Neuronal stem cell (in vitro differentiated cells): ENCODE measurements at regions not wholly inside any gene's neighbourhood (a gene's known extent, or its start where the extent isn't known, plus 50 kb on each side); places are given as distances from the start of the nearest gene placed in this dataset.

ENCODE experiments used
- DNase-seq: peaks from one replicate; pipeline ENCODE4 v3.0.0-alpha.2; 2013; ENCODE audit warnings: low spot score
- H2AFZ ChIP-seq: one replicate; pipeline ENCODE4 v1.6.1; 2013; ENCODE audit warnings: mild to moderate bottlenecking, low read length, inconsistent platforms
- H2AK5ac ChIP-seq: 2 replicates; pipeline ENCODE4 v1.6.1; 2013; ENCODE audit warnings: low read depth, mild to moderate bottlenecking, inconsistent platforms, low read length, moderate library complexity, mixed read lengths
- H2BK120ac ChIP-seq: 2 replicates; pipeline ENCODE4 v1.6.1; 2013; ENCODE audit warnings: low read depth, mild to moderate bottlenecking, inconsistent platforms, low read length, moderate library complexity, mixed read lengths
- H2BK12ac ChIP-seq: one replicate; pipeline ENCODE4 v1.6.1; 2013; ENCODE audit warnings: low read length, inconsistent platforms
- H2BK15ac ChIP-seq: 2 replicates; pipeline ENCODE4 v1.6.1; 2013; ENCODE audit warnings: mild to moderate bottlenecking, low read length, inconsistent platforms, mixed read lengths
- H2BK5ac ChIP-seq: one replicate; pipeline ENCODE4 v1.6.1; 2013; ENCODE audit warnings: inconsistent platforms, mild to moderate bottlenecking, low read length, moderate library complexity
- H3K14ac ChIP-seq: one replicate; pipeline ENCODE4 v1.6.1; 2013; ENCODE audit warnings: low read length, inconsistent platforms
- H3K18ac ChIP-seq: 2 replicates; pipeline ENCODE4 v1.6.1; 2013; ENCODE audit warnings: low read length, inconsistent platforms
- H3K23ac ChIP-seq: 2 replicates; pipeline ENCODE4 v1.6.1; 2013; ENCODE audit warnings: low read depth, mild to moderate bottlenecking, mixed read lengths, low read length, inconsistent platforms; ENCODE audit not compliant: poor library complexity
- H3K27ac ChIP-seq: replicated peaks from 3 replicates; pipeline ENCODE4 v1.5.1; 2013; ENCODE audit warnings: low read length, inconsistent platforms
- H3K27me3 ChIP-seq, 3 experiments: 2 replicates each; pipeline ENCODE4 v1.6.1; 2013; ENCODE audit warnings: low read length in 3 of 3, mild to moderate bottlenecking in 2 of 3, inconsistent platforms in 1 of 3, low read depth in 1 of 3, mixed read lengths in 1 of 3, moderate library complexity in 1 of 3; ENCODE audit not compliant: control insufficient read depth in 3 of 3, insufficient read depth in 3 of 3
- H3K36me3 ChIP-seq, 2 donors: replicated peaks in 1 of 2; 2 replicates each; pipeline ENCODE4 v1.6.1; 2013; ENCODE audit warnings: low read length in 2 of 2; ENCODE audit not compliant: control insufficient read depth in 2 of 2, insufficient read depth in 2 of 2
- H3K4ac ChIP-seq: 2 replicates; pipeline ENCODE4 v1.6.1; 2013; ENCODE audit warnings: inconsistent platforms, mild to moderate bottlenecking, low read length, moderate library complexity
- H3K4me1 ChIP-seq, 2 donors: 1 replicate in 1 of 2; 2 replicates in 1 of 2; pipeline ENCODE4 v1.6.1; 2013; ENCODE audit warnings: low read length in 2 of 2, low read depth in 1 of 2; ENCODE audit not compliant: control insufficient read depth in 2 of 2, insufficient read depth in 1 of 2
- H3K4me2 ChIP-seq: one replicate; pipeline ENCODE4 v1.6.1; 2013; ENCODE audit warnings: mild to moderate bottlenecking, low read length, inconsistent platforms; ENCODE audit not compliant: insufficient read depth, poor library complexity, severe bottlenecking
- H3K4me3 ChIP-seq, 2 donors: 2 replicates each; pipeline ENCODE4 v1.5.1; 2013; ENCODE audit warnings: low read length in 2 of 2, mild to moderate bottlenecking in 2 of 2, inconsistent platforms in 1 of 2, moderate library complexity in 1 of 2
- H3K79me1 ChIP-seq: one replicate; pipeline ENCODE4 v1.6.1; 2013; ENCODE audit warnings: low read depth, mild to moderate bottlenecking, inconsistent platforms, low read length, moderate library complexity
- H3K9ac ChIP-seq: one replicate; pipeline ENCODE4 v1.6.1; 2013; ENCODE audit warnings: mild to moderate bottlenecking, low read depth, low read length, inconsistent platforms; ENCODE audit not compliant: poor library complexity
- H3K9me3 ChIP-seq, 2 donors: replicated peaks in 1 of 2; 2 replicates each; pipeline versions ENCODE3 to v1.6.1; 2013; ENCODE audit warnings: low read length in 2 of 2, mild to moderate bottlenecking in 2 of 2, inconsistent platforms in 1 of 2, low read depth in 1 of 2, mixed read lengths in 1 of 2, moderate library complexity in 1 of 2; ENCODE audit not compliant: control insufficient read depth in 2 of 2, insufficient read depth in 1 of 2
- H4K8ac ChIP-seq: one replicate; pipeline ENCODE4 v1.6.1; 2013; ENCODE audit warnings: low read depth, mild to moderate bottlenecking, inconsistent platforms, low read length, moderate library complexity
- H4K91ac ChIP-seq: one replicate; pipeline ENCODE4 v1.6.1; 2013; ENCODE audit warnings: low read length, low read depth, mild to moderate bottlenecking, inconsistent platforms; ENCODE audit not compliant: poor library complexity
- whole genome bisulfite sequencing, 2 donors: extraction: QIAGEN DNeasy Blood & Tissue Kit; methylation state at CpG; one replicate each; pipeline ENCODE4 v1.1.7; 2013; ENCODE audit warnings: missing lambda C conversion rate in 2 of 2, mixed read lengths in 1 of 2; ENCODE audit not compliant: insufficient read length in 2 of 2, insufficient replicate concordance in 1 of 2; ENCODE audit errors: extremely low coverage in 2 of 2; 5-methylcytosine and 5-hydroxymethylcytosine counted together

DNA sequence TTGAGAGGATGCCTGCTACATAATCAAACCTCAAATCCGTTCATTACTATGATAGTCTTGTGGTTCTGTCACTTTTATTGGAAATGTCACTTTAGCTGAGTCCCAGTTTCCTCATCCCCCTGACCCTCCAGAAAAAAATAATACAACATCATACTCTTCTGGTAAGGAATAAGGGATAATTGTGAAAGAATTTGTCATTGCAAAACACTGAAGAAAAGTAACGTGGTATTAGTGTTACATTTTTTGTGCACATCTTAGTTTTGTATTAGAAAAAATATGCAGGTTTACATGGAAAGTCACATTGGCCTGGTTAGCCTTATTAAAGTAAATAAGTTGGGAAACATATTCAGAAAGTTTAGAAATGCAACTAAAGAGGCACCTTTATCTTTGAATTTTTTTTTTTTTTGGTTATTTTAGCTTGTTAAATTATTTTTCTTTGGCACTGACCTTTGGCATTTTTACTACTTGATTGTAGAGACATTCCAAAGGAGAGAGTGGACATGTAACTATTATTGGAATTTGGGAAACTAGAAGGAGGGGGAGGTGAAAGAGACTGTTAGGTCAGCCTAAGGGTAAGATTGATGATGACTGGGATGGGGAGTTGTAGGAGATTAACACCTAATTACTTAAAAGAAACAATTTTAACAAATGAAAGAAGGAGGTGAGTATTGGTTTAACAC lies 462.2 kb upstream of the RARB start:
- no CpG with 5 or more reads among the region's 2 CpGs for WGBS, 2 donors

GRCh38 chr3:24968036-24968435 lies 460.0 kb upstream of the RARB start:
- Histone ChIP-seq H3K4ac (no peak overlapping the region), H3K36me3 (no peaks in the 10 kb centered on the region), H2AFZ (no peak overlapping the region), H3K4me3 (no peak overlapping the region), H4K91ac (no peak overlapping the region), H3K27ac (no peak overlapping the region), H3K14ac (no peak overlapping the region), H2BK120ac (no peak overlapping the region), H3K23ac (no peak overlapping the region), H2BK5ac (no peak overlapping the region), H3K18ac (no peak overlapping the region), H2AK5ac (no peak overlapping the region), H3K9me3 (no peaks in the 10 kb centered on the region), H3K4me2 (no peak overlapping the region), H3K27me3 (no peaks in the 10 kb centered on the region), H3K9ac (no peak overlapping the region), H3K4me1 (peaks cover 0 to 2% of the 10 kb centered on the region in 2 donors), H2BK12ac (no peak overlapping the region), H4K8ac (no peak overlapping the region), H2BK15ac (no peak overlapping the region), H3K79me1 (no peaks in the 10 kb centered on the region)
- WGBS, 2 donors = no CpG with 5 or more reads among the region's 1 CpG
- DNase-seq = no peak

More for the DNA sequence above, 462.2 kb upstream of the RARB start:
- no peak for DNase-seq
- H3K79me1 ChIP-seq = no peaks in the 10 kb centered on the region
- no peak overlapping the region for H2BK120ac ChIP-seq
- no peaks in the 10 kb centered on the region for H3K36me3 ChIP-seq
- H4K91ac ChIP-seq = no peak overlapping the region
- no peak overlapping the region for H3K4me3 ChIP-seq
- H3K27ac ChIP-seq = no peak overlapping the region
- H3K4ac ChIP-seq = no peak overlapping the region
- H4K8ac ChIP-seq = no peak overlapping the region
- H2BK12ac ChIP-seq = no peak overlapping the region
- no peak overlapping the region for H2AK5ac ChIP-seq
- H3K23ac ChIP-seq = no peak overlapping the region
- peaks cover 0 to 2% of the 10 kb centered on the region in 2 donors for H3K4me1 ChIP-seq
- H3K4me2 ChIP-seq = no peak overlapping the region
- H2AFZ ChIP-seq = no peak overlapping the region
- H3K18ac ChIP-seq = no peak overlapping the region
- H3K27me3 ChIP-seq = no peaks in the 10 kb centered on the region
- no peak overlapping the region for H3K14ac ChIP-seq
- H2BK5ac ChIP-seq = no peak overlapping the region
- no peak overlapping the region for H2BK15ac ChIP-seq
- no peak overlapping the region for H3K9ac ChIP-seq
- H3K9me3 ChIP-seq = no peaks in the 10 kb centered on the region

GRCh38 chr3:24972491-24972890 lies 455.6 kb upstream of the RARB start:
- Histone ChIP-seq H3K23ac (no peak overlapping the region), H3K14ac (no peak overlapping the region), H3K18ac (no peak overlapping the region), H2BK12ac (no peak overlapping the region), H2AFZ (no peak overlapping the region), H4K91ac (no peak overlapping the region), H3K27ac (no peak overlapping the region), H2BK5ac (no peak overlapping the region), H4K8ac (no peak overlapping the region), H2BK120ac (no peak overlapping the region), H2AK5ac (no peak overlapping the region), H3K4ac (no peak overlapping the region), H3K4me1 (no peaks in the 10 kb centered on the region), H3K9ac (no peak overlapping the region), H3K9me3 (peaks cover 0 to 3% of the 10 kb centered on the region in 2 donors), H3K27me3 (no peaks in the 10 kb centered on the region), H3K79me1 (no peaks in the 10 kb centered on the region), H3K4me3 (no peak overlapping the region), H3K36me3 (no peaks in the 10 kb centered on the region), H3K4me2 (no peak overlapping the region), H2BK15ac (no peak overlapping the region)
- WGBS, 2 donors = no CpG with 5 or more reads among the region's 1 CpG
- no peak for DNase-seq

GRCh38 chr3:24981309-24981708 lies 446.8 kb upstream of the RARB start:
- H4K8ac ChIP-seq = peak overlapping the region; percentile 48
- H3K27me3 ChIP-seq = no peaks in the 10 kb centered on the region
- WGBS, 2 donors = no CpG with 5 or more reads among the region's 5 CpGs
- no peak overlapping the region for H3K9ac ChIP-seq
- H3K27ac ChIP-seq = no peak overlapping the region
- peak overlapping the region; percentile 57 for H3K18ac ChIP-seq
- no peak overlapping the region for H3K4me3 ChIP-seq
- H2AFZ ChIP-seq = peak overlapping the region; percentile 12
- no peak overlapping the region for H2BK120ac ChIP-seq
- H3K79me1 ChIP-seq = no peaks in the 10 kb centered on the region
- H3K23ac ChIP-seq = no peak overlapping the region
- H3K14ac ChIP-seq = peak overlapping the region; percentile 47
- no peak overlapping the region for H2AK5ac ChIP-seq
- no peaks in the 10 kb centered on the region for H3K36me3 ChIP-seq
- H4K91ac ChIP-seq = no peak overlapping the region
- H3K4ac ChIP-seq = no peak overlapping the region
- no peaks in the 10 kb centered on the region for H3K4me1 ChIP-seq
- no peak for DNase-seq
- H3K9me3 ChIP-seq = peaks cover 0 to 3% of the 10 kb centered on the region in 2 donors
- no peak overlapping the region for H2BK15ac ChIP-seq
- H3K4me2 ChIP-seq = no peak overlapping the region
- no peak overlapping the region for H2BK5ac ChIP-seq
- H2BK12ac ChIP-seq = no peak overlapping the region
